Brain pericyte (primary cell): ENCODE measurements at regions not wholly inside any gene's neighbourhood (a gene's known extent, or its start where the extent isn't known, plus 50 kb on each side); places are given as distances from the start of the nearest gene placed in this dataset.

ENCODE experiments used
- DNase-seq: peaks from one replicate; pipeline ENCODE4 v3.0.0-alpha.2; 2012; ENCODE audit warnings: low read depth, low spot score

DNA sequence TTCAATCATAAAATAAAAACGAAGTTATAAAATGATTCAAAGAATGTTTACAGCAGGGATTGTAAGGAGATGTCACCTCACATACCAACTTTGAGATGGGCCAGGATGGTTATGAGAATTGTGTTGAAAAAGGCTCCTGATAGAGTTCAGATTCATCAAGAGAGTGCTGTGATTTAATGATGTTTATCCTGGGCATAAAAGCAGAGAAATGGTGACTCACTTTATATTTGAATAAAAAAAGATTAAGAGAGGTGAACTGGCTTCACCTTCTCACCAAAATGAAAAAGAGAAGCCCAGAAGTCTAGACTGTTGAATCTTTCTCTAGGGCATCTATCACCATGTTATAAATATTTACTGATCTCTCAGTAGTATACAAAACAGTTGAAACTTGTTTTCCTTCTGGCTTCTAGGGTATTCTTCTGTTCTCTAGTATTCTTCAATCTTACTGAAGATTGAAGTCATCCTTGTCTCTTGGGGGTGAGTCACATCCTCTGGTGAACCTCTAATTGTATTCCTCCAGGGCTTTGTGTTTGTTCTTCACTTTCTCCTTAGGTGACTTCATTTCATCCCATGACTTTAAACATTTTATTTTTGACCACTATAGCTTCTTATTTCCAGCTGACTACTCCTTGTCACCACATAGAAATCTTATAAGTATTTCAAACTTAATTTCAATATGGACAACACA lies 1237.3 kb upstream of the C9orf72 start:
- no peak for DNase-seq

DNA sequence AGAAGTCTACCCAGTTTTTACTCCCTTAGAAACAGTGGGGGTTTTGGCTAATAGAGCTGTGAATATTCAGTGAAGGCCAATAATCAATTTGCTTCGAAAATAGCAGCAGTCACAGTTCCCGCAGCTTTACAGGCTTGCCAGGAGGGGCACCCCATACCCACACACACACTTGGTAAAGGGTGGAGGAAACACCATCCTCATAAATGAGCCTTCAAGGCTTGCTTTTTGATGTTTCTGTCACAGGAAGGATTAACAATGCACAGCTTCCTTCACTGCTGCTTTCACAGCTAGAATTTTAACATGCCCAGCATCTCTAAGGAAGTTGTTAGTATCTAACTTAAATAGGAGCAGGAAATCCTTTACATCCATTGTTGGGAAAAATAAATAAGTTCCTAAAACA lies 1247.5 kb upstream of the C9orf72 start:
- no peak for DNase-seq

DNA sequence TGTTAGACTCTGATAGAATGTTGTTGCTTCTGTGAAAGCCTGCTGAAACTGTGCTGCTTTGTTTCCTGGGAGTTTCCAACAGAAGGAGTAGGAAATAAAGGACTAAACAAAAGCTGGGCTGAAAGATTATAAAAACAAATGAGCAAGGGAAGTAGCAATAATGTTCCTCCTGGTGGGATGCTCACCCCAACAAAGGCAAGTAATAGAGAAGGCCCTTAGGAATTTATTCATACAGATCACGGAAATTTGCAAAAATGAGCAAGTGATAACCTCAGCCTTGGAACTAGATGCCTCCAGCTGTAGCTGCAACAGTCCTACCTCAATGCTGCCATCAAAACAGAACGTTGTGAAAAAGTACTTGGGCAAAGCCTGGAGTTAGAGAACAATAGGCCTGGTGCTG lies 1248.0 kb upstream of the C9orf72 start:
- no peak for DNase-seq

GRCh38 chr9:28824432-28824963 lies 1251.2 kb upstream of the C9orf72 start:
- no peak for DNase-seq

DNA sequence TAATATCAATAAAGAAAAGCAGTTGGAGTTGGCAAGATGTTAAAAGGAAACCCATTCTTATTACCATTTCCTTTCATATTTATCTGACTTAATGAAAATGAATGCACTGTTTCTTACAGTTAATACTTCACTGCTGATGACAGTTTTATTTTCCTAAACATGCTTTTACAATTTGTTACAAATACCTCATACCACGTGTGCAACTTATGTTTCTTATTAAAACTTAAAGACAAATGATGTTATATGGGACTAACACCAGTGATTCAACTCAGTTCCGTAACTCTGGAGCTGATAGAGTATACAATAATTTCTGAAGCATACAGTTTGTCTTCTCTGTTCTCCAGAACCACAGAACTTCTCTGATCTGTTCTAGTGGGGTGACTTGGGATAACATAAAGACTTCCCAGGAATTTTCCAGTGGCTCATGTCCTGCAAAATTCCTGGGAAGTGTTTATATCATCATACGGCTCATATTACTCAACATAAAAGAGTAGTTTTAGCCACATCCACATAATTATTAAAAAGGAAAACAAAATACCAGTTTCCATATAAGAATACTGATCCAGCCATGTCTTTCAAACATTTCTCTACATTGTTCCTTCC lies 1259.0 kb upstream of the C9orf72 start:
- DNase-seq, result no peak

DNA sequence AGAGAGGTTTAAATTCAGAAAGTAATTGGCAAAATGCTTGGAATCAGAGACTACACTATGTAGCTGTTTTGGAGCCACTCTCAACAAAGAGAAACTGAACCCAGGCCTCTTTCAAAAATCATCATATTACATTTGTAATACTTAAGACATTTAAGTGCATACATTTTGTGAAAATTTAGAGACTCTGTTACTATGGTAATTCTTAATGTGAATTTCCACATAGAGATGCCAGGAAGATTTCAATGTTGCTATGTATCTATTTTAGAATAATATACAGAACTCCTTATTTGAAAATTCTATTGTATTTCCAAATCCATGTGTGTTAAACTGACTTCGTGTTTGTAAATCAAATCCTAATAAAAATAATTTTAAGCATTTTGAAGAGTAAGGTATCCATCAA lies 1260.9 kb upstream of the C9orf72 start:
- no peak for DNase-seq

- no peak for DNase-seq
These were observed 1266.6 kb upstream of the C9orf72 start for GRCh38 chr9:28839778-28840430.

- DNase-seq, result no peak
These were observed 1268.5 kb upstream of the C9orf72 start for GRCh38 chr9:28841775-28842174.

- no peak for DNase-seq
These were observed 1274.0 kb upstream of the C9orf72 start for GRCh38 chr9:28847331-28847730.

GRCh38 chr9:28848671-28849070 lies 1275.4 kb upstream of the C9orf72 start:
- no peak for DNase-seq

DNA sequence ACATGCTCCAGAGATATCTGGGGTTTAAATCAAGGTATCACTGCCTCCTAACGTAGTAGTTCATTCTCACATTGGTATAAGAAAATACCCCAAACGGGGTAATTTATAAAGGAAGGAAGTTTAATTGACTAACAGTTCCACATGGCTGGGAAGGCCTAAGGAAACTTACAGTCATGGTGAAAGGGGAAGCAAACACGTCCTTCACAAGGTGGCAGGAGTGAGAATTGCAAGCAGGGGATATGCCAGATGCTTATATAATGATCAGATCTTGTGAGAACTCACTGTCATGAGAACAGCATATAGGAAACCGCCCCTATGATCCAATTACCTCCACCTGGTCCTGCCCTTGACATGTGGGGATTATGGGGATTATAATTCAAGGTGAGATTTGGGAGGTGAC lies 1280.2 kb upstream of the C9orf72 start:
- no peak for DNase-seq

DNA sequence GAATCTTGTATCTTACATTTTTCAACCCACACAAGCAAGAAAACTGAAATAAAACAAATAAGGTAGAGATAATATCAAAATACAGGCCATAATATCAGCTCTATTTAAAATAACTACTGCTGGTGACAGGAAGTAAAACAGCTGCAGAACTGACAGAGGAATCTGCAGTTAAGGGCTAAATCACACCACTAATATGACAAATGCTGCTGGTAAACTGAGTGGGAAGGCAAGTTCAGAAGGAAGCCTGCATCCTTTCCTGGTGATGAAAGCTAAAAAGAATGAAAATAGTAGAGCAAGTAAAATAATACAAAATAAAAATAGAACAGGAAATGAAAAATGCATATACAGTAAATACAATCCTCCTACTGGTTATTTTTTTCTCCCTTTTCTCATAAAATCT lies 1293.7 kb upstream of the C9orf72 start:
- no peak for DNase-seq

DNA sequence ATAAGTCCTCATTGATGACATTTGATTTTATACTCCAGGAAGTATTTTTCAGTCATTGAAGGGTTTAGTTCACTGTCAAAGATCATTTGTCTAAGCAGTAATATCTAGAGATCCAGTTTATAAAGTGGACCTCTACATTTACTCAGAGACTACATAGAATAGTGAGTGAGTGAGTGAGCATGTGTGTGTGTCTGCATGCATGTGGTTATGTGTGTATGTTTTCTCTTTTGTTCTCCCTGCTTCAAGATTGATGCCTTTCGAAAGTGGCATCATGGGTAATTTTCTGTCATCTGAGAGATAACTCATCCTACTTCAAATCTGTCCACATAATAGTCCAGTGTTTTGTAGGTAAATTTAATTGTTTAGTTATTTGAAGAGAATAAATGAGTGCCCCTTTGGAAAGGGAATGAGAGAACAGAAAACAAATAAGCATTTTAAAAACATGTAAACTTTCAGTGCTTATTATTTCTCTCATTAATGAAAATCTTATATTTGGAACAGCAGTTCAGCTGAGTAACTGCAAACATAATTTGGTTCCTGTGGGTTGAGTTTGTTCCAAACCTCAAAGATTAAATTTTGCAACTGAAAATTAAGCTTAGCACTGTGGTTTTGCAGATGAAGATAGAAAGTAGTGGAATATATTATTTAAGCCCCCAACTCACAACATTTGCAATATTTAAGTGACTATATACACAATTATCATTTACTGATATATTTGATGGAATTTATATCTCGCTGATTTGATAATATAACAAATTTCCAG lies 1295.1 kb upstream of the C9orf72 start:
- DNase-seq, result no peak

GRCh38 chr9:28882529-28882928 lies 1309.2 kb upstream of the C9orf72 start:
- DNase-seq, result no peak

- DNase-seq, result no peak
These were observed 1310.0 kb upstream of the C9orf72 start for GRCh38 chr9:28883234-28883633.

GRCh38 chr9:28887188-28887884 lies 1314.1 kb upstream of the C9orf72 start:
- DNase-seq, result no peak

DNA sequence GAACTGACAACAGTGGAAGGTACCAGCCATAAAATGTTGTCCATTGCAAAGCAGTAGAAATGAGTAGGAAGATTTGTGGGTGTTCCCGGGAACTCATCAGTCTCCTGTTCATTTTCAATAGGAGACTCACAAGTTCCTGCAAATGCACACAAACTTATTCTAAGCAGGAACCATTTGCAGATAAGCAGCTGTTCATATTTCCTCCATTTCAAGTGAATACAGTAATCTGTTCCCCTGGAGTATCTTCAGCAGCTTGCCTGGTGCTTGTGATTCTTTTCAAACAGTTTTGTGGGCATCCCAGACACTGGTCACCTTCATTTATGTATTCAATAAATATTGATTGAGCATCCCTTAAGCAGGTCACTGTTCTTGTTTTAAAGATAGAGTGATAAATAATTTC lies 1315.5 kb upstream of the C9orf72 start:
- no peak for DNase-seq

DNA sequence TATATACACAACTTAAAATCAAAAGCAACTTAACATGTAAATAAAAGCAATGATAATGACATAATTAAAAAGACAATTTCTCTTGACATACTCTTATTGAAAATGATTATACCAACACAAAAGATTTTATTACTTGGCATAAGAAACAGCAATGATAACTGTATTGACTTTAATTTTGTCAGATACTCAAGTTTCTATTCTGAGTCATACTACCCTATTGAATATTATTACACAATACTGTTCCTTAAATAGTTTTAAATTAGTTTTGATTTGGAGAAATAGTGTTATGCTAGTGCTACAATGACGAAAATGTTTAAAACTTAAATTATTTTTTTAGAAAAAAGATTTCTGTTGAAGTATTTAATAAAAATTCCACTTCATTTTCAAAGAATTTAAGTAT lies 1319.3 kb upstream of the C9orf72 start:
- no peak for DNase-seq

DNA sequence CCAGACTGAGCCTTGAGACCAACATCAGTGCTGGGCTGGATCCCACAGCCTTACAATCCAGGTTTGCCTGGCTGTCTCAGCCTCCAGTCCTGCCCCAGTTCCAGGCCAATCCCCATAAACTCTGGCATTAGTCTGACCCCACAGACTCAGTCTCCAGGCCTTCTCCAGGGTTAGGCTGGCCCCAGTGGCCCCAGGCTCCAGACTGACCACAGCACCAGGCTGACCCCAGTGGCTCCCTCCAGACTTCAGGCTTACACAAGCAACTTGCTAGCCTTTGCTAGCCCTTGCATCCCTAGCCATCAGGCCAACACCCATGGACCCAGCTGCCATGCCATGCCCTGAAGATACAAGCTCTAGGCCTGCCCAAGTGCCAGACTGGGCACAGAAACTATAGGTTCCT lies 1326.0 kb upstream of the C9orf72 start:
- no peak for DNase-seq

DNA sequence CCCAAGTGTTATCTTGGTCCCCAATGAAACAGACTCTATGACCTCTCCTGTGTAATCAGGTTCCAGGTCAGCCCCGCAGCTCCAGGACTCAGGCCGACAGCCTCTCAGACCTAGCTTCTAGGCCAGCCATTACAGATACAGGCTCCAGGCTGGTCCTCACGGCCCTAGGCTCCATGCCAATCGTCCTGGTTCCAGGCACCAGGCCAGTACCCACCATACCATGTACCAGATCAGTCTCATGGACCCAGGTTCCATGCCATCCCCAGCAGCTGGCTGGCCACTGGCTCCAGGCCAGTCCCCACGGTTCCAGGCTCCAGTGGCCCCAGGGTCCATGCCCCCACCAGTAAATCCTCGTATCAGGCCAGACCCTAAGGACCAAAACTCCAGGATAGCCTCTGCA lies 1326.6 kb upstream of the C9orf72 start:
- DNase-seq, result no peak

GRCh38 chr9:28900406-28900805 lies 1327.1 kb upstream of the C9orf72 start:
- no peak for DNase-seq

- no peak for DNase-seq
These were observed 1336.2 kb upstream of the C9orf72 start for GRCh38 chr9:28909526-28909925.
